ENCODE measurements at regions not wholly inside any gene's neighbourhood (a gene's known extent, or its start where the extent isn't known, plus 50 kb on each side); places are given as distances from the start of the nearest gene placed in this dataset.

DNA sequence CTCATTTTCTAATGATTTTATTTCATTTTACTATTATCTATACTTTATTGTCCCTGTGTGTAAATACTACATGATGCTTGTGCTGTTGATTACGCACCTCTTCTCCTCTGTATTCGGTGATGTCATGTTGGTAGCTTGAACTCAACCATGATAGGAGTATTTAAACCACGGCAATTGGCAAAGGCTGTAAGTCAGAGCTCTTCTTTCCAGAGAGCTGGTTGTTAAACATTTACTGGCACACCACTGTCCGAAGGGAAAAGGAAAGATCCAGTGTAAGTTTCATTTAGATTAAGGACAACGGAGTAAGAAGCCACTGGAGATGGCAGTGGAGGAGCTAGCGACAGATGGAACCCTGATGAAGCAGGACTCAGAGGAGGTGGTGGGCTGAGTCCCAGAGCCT lies 93.4 kb upstream of the KCNE2 start:
- H3K4me3 ChIP-seq (ENCODE audit: low read length), result no peak overlapping the region
- no peak for DNase-seq (ENCODE audit: low read depth)
- TF ChIP-seq, protein P1, sequence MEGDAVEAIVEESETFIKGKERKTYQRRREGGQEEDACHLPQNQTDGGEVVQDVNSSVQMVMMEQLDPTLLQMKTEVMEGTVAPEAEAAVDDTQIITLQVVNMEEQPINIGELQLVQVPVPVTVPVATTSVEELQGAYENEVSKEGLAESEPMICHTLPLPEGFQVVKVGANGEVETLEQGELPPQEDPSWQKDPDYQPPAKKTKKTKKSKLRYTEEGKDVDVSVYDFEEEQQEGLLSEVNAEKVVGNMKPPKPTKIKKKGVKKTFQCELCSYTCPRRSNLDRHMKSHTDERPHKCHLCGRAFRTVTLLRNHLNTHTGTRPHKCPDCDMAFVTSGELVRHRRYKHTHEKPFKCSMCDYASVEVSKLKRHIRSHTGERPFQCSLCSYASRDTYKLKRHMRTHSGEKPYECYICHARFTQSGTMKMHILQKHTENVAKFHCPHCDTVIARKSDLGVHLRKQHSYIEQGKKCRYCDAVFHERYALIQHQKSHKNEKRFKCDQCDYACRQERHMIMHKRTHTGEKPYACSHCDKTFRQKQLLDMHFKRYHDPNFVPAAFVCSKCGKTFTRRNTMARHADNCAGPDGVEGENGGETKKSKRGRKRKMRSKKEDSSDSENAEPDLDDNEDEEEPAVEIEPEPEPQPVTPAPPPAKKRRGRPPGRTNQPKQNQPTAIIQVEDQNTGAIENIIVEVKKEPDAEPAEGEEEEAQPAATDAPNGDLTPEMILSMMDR (IDR thresholded peaks at IDR 0.05; ENCODE audit: insufficient read depth, low read depth, low read length, missing control alignments), result no peak

DNA sequence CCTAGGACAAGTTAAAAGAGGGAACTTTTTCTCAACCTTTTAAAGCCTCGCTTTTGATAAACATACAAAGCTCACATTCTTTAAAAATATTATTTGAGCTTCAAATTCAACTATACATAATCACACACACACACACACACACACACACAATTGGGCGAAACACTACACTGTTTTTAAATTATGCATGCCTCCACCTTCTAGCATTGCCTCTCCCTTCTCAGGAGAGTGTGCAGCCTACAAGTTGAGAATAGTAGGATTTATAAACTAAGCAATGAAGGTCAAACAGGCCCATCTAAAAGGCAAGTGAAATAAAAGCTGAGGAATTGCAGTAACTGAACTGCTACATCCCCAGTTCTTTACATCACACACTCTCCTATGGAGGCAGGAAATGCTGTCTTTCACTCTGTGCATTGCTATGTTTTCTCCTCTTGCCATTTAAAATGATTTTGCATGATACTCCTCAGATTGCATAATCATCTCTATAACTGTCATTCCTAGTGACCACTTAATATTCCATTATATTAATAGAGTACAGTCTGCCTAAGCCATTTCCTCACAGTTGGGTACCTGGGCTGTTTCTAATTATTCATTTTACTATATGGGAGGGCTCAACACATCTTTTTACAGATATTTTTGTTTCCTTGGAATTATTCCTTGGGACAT lies 92.5 kb upstream of the KCNE2 start:
- TF ChIP-seq, protein P1 (IDR thresholded peaks at IDR 0.05; ENCODE audit: insufficient read depth, low read depth, low read length, missing control alignments), result no peak
- H3K4me3 ChIP-seq (ENCODE audit: low read length), result no peak overlapping the region
- no peak for DNase-seq (ENCODE audit: low read depth)

DNA sequence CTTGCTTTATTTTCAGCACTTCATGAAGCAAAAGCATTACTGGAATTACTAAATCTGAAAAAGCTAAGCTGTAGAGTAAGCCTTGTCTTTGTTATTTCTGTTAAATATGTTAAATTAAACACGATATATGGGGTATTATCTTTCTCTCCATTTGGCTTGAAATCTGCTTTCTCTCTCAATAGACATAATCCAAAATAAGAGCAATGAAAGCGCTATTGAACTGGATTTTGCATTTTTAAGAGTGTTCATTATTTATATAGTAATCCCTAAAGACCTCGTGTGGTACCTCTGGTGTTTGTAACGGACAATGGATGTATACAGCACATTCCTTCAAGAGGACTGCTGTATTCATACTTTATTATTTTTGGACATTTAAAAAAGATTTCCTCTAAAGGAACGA lies 91.5 kb upstream of the KCNE2 start:
- no peak overlapping the region for H3K4me3 ChIP-seq (ENCODE audit: low read length)
- DNase-seq (ENCODE audit: low read depth), result no peak
- TF ChIP-seq, protein P1 (IDR thresholded peaks at IDR 0.05; ENCODE audit: insufficient read depth, low read depth, low read length, missing control alignments), result no peak

DNA sequence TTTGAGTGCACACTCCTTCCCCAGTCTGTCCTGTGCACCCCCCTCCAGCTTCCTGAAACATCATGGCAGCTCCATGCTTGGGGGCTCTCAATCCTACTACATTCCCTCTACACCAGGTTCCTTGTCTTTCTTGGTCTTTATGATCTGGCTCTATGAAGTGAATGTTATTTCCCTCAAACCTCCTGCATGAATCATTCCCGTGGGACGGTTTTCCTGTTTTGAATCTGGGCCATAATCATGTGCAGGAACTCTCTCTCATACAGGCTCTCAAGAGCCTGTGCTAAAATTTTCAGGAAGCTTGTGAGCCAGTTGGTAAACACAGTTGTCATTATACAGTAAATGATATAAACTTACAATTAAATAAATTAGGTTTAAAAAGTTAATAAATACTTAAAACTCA lies 89.8 kb upstream of the KCNE2 start:
- no peak overlapping the region for H3K4me3 ChIP-seq (ENCODE audit: low read length)
- DNase-seq (ENCODE audit: low read depth), result peak; percentile 43
- TF ChIP-seq, protein P1 (IDR thresholded peaks at IDR 0.05; ENCODE audit: insufficient read depth, low read depth, low read length, missing control alignments), result no peak

DNA sequence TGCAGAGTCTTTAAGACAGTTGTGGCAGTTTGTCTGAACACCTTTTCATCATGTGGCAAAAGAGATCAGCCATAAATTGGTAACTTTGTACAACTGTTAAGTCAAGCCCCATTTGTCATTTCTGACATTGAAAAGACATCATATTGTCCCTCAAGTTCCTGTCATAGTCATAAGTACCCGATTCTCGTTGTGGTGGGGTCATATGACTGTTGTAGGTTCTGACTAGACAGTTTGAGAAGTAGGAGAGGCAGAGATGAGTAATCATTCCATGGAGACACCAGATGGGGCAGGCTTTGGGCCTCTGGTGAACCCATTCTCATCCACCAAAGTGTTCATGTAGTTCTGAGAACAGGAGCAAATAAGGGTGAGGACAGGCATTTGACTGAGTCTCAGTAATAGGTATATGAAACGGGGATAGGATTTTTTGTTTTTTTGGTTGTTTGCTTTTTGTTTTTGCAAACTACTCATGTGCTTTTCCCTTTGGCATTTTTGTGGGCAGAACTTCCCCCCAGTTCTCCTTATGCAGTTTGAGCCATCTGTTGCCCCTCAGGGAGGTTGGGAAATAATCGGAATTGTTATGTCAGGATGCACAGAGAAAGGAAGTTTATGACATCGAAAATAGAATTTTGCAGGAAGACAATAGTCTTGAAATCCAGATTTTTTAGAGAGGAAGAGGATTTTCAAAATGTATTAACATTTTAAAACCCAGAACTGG lies 86.9 kb upstream of the KCNE2 start:
- TF ChIP-seq, protein P1 (IDR thresholded peaks at IDR 0.05; ENCODE audit: insufficient read depth, low read depth, low read length, missing control alignments), result no peak
- peak; percentile 37 for DNase-seq (ENCODE audit: low read depth)
- no peak overlapping the region for H3K4me3 ChIP-seq (ENCODE audit: low read length)

DNA sequence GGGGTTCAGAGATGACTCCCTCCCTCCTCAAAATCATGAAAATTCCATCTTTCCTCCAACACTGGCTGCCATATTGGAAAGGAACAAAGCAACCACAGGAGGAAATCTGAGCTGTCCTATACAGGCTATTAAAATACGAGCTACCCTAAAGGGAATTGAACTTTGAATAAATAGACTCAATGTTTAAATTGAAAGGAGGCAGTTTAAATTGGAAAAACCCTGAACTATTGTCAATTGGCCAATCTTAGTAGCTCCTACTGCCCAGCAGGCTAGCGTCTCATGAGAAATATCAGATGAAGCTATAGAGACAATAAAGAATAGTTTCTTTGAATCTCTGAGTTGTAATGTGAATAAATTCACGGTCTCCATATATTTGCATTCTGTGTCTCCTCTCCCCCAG lies 85.4 kb upstream of the KCNE2 start:
- DNase-seq (ENCODE audit: low read depth), result no peak
- H3K4me3 ChIP-seq (ENCODE audit: low read length), result no peak overlapping the region
- TF ChIP-seq, protein P1 (IDR thresholded peaks at IDR 0.05; ENCODE audit: insufficient read depth, low read depth, low read length, missing control alignments), result no peak

DNA sequence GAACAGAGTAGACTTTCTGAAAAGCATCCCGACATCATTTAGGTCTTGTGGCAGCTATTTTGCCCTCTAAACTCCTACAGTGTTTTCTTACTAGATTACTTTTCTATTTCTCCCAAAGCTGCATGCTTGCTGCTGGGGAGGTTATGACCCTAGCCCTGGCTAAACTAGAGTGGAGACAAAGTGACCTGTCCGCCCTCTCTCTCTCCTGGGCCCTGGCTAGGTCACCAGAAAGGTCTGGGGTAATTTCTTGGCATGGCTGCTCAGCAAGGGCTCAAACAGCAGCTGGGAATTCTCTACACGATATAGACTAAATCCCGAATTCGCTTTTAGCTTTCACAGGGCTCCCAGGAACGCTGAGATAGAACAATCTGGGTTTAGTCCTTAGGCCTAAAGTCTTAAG lies 84.5 kb upstream of the KCNE2 start:
- no peak overlapping the region for H3K4me3 ChIP-seq (ENCODE audit: low read length)
- TF ChIP-seq, protein P1 (IDR thresholded peaks at IDR 0.05; ENCODE audit: insufficient read depth, low read depth, low read length, missing control alignments), result no peak
- no peak for DNase-seq (ENCODE audit: low read depth)

Data from epithelial cell of esophagus (primary cell).